Parathyroid adenoma (tissue), 2 donors: ENCODE measurements at regions not wholly inside any gene's neighbourhood (a gene's known extent, or its start where the extent isn't known, plus 50 kb on each side); places are given as distances from the start of the nearest gene placed in this dataset.
"Not testable (repeated sequence)": the region's sequence is repeated elsewhere in the genome, so short reads cannot be mapped to it uniquely, and the experiment has no call there.

Experiments used
- H2AFZ ChIP-seq: fragments of 300-600 bp; sonication (generic); one replicate; pipeline ENCODE4 v1.7.0; 2017; ENCODE audit warnings: antibody characterized with exemption, mild to moderate bottlenecking
- H3K27ac ChIP-seq: fragments of 300-600 bp; sonication (generic); one replicate; pipeline ENCODE4 v1.7.0; 2017
- H3K27me3 ChIP-seq: fragments of 300-600 bp; sonication (generic); one replicate; pipeline ENCODE4 v1.7.0; 2017; ENCODE audit warnings: low read length; ENCODE audit not compliant: control insufficient read depth, insufficient read depth
- H3K36me3 ChIP-seq: fragments of 300-600 bp; sonication (generic); one replicate; pipeline ENCODE4 v1.7.0; 2017; ENCODE audit warnings: low read length; ENCODE audit not compliant: control insufficient read depth, insufficient read depth
- H3K4me1 ChIP-seq: fragments of 300-600 bp; sonication (generic); one replicate; pipeline ENCODE4 v1.7.0; 2017; ENCODE audit warnings: control low read depth
- H3K4me2 ChIP-seq: fragments of 300-600 bp; sonication (generic); one replicate; pipeline ENCODE4 v1.7.0; 2017; ENCODE audit warnings: low read length
- H3K4me3 ChIP-seq: fragments of 300-600 bp; sonication (generic); one replicate; pipeline ENCODE4 v1.7.0; 2017; ENCODE audit warnings: low read depth, low read length
- H3K79me2 ChIP-seq: fragments of 300-600 bp; sonication (generic); one replicate; pipeline ENCODE4 v1.7.0; 2017; ENCODE audit warnings: control low read depth
- H3K9ac ChIP-seq: fragments of 300-600 bp; sonication (generic); one replicate; pipeline ENCODE4 v1.7.0; 2017; ENCODE audit warnings: mild to moderate bottlenecking
- H3K9me3 ChIP-seq: fragments of 300-600 bp; sonication (generic); one replicate; pipeline ENCODE4 v1.7.0; 2017; ENCODE audit warnings: low read length; ENCODE audit not compliant: control insufficient read depth
- TF ChIP-seq, protein P1 (sequence below): fragments of 300-600 bp; sonication (generic); IDR thresholded peaks from one replicate; pipeline ENCODE4 v1.7.0; 2017; ENCODE audit warnings: antibody characterized with exemption, mild to moderate bottlenecking
- donor health status: primary hyperparathyroidism.

DNA sequence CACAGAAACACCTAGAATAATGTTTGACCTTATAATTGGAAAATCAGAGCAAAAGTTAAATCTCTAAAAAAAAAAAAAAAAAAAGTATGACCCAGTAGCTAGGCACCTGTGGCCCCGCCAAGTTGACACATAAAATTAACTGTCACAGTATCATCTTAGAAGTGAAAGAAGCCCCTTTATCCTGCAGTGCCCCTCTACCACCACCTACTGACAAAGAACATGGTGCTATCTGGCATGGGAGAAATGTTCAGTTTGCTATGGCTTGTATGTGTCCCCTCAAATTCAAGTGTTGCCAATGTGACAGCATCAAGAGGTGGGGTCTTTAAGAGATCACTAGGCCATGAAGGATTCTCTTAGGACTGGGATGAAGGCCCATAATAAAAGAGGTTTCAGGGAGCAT is 601.5 kb downstream of the TRIML1 start:
- not testable (repeated sequence) for H3K9ac ChIP-seq, H3K27ac ChIP-seq, H3K36me3 ChIP-seq, H2AFZ ChIP-seq, H3K9me3 ChIP-seq, H3K4me3 ChIP-seq, H3K27me3 ChIP-seq, H3K4me1 ChIP-seq, H3K4me2 ChIP-seq, H3K79me2 ChIP-seq

DNA sequence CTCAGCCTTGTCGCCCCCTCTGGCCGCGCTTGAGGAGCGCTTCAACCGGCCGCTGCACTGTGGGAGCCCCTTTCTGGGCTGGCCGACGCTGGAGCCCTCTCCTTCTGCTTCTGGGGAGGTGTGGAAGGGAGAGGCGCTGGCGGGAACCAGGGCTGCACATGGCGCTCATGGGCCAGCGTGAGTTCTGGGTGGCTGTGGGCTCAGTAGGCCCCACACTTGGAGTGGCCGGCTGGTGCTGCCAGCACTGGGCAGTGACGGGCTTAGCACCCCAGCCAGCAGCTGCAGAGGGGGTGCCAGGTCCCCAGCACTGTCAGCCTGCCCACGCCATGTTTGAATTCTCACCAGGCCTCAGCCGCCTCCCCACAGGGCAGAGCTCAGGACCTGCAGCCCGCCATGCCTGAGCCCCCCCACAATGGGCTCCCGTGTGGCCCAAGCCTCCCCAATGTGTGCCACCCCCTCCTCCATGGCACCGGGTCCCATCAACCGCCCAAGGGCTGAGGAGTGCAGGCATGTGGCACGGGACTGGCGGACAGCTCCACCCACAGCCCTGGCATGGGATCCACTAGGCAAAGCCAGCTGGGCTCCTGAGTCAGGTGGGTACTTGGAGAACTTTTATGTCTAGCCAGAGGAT is 615.2 kb downstream of the TRIML1 start:
- Histone ChIP-seq H3K36me3 (no peaks in the 10 kb centered on the region), H3K9me3 (no peaks in the 10 kb centered on the region), H2AFZ (no peak overlapping the region), H3K9ac (no peak overlapping the region), H3K4me3 (no peak overlapping the region), H3K79me2 (no peaks in the 10 kb centered on the region), H3K4me1 (no peaks in the 10 kb centered on the region), H3K27ac (no peak overlapping the region), H3K4me2 (no peak overlapping the region), H3K27me3 (no peaks in the 10 kb centered on the region)
- TF ChIP-seq, protein P1, sequence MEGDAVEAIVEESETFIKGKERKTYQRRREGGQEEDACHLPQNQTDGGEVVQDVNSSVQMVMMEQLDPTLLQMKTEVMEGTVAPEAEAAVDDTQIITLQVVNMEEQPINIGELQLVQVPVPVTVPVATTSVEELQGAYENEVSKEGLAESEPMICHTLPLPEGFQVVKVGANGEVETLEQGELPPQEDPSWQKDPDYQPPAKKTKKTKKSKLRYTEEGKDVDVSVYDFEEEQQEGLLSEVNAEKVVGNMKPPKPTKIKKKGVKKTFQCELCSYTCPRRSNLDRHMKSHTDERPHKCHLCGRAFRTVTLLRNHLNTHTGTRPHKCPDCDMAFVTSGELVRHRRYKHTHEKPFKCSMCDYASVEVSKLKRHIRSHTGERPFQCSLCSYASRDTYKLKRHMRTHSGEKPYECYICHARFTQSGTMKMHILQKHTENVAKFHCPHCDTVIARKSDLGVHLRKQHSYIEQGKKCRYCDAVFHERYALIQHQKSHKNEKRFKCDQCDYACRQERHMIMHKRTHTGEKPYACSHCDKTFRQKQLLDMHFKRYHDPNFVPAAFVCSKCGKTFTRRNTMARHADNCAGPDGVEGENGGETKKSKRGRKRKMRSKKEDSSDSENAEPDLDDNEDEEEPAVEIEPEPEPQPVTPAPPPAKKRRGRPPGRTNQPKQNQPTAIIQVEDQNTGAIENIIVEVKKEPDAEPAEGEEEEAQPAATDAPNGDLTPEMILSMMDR = no peak

DNA sequence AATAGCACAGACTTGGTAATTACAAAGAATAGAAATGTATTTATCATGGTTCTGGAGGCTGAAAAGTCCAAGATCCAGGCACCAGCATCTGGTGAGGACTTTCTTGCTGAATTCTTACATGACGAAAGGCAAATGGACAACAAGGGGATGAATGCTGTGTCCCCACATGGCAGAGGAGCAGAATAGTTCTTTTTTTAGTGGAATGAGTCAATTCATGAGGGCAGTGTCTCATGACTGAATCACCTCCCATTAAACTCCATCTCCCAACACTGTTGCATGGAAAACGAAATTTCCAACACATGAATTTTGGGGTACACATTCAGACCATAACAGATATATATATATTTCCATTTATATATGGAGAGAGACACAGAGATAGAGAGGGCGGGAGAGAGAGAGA is 628.3 kb downstream of the TRIML1 start:
- no peaks in the 10 kb centered on the region for H3K79me2 ChIP-seq
- H3K27me3 ChIP-seq = no peaks in the 10 kb centered on the region
- no peaks in the 10 kb centered on the region for H3K9me3 ChIP-seq
- H3K4me3 ChIP-seq = no peak overlapping the region
- TF ChIP-seq, protein P1 = no peak
- H3K9ac ChIP-seq = no peak overlapping the region
- no peak overlapping the region for H2AFZ ChIP-seq
- no peak overlapping the region for H3K4me2 ChIP-seq
- no peak overlapping the region for H3K27ac ChIP-seq
- no peaks in the 10 kb centered on the region for H3K4me1 ChIP-seq
- H3K36me3 ChIP-seq = no peaks in the 10 kb centered on the region

DNA sequence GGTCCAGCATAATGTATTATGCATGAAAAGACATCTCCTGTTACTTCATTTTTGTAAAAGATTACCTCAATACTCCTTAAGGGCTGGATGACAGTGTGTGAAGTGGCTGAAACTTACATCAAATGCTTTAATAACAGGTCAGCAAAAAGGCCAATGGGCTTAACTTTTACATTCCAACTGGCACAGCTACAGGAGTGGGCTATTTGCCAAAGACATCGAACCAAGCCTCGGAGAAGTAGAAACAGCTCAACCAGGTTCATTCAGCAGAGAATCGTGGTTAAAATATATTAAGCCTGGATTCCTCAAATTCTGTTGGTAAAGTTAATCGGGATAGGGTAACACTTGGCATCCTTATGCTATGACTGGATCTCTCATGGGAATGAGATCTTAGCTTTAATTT is 639.7 kb downstream of the TRIML1 start:
- Histone ChIP-seq H3K4me2 (no peak overlapping the region), H3K36me3 (no peaks in the 10 kb centered on the region), H3K9ac (no peak overlapping the region), H3K27me3 (no peaks in the 10 kb centered on the region), H3K79me2 (no peaks in the 10 kb centered on the region), H3K4me1 (no peaks in the 10 kb centered on the region), H3K27ac (no peak overlapping the region), H3K9me3 (no peaks in the 10 kb centered on the region), H2AFZ (no peak overlapping the region), H3K4me3 (no peak overlapping the region)
- TF ChIP-seq, protein P1 = no peak

DNA sequence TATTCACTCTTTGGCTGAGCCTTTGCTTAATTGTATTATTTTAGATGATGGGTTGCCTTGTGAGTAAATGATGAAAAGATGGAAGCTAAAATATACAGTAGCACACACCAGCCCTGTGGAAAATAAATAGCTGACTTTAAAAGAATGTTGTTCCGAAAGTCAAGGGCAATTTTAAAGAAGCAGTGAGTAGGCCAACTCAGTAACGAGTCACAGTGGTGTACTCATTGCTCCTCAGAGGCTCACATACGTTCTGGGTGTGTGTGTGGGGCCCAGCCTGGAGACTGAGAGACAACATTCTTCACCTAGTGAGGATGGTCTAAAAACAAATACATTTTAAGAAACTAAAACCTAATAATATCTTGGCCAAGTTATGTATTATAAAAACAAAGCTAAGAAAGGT is 640.3 kb downstream of the TRIML1 start:
- no peak overlapping the region for H3K4me3 ChIP-seq
- no peak overlapping the region for H2AFZ ChIP-seq
- no peak overlapping the region for H3K9ac ChIP-seq
- H3K36me3 ChIP-seq = no peaks in the 10 kb centered on the region
- H3K27ac ChIP-seq = no peak overlapping the region
- no peaks in the 10 kb centered on the region for H3K4me1 ChIP-seq
- TF ChIP-seq, protein P1 = no peak
- no peak overlapping the region for H3K4me2 ChIP-seq
- no peaks in the 10 kb centered on the region for H3K79me2 ChIP-seq
- no peaks in the 10 kb centered on the region for H3K27me3 ChIP-seq
- H3K9me3 ChIP-seq = no peaks in the 10 kb centered on the region
